ENCODE measurements at regions not wholly inside any gene's neighbourhood (a gene's known extent, or its start where the extent isn't known, plus 50 kb on each side); places are given as distances from the start of the nearest gene placed in this dataset.

DNA sequence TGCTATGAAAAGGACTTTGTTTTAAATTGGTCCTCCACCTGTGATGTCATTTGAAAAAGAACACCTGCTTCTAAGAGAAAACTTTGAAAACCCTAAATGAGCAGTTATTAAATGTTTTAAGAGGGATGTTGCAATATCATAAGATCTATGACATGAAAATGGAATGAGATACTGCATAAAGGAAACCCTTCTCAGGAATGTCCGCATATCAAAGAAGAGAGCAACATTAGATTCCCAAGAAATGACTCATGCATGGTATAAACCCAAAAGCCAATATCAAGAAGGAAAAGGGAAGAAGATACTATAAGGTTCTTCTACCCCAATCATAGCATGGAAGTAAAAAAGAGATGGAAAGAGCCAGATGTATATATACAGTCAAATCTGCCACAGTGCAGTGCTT, 627.5 kb upstream of the LMCD1 start:
- TF ChIP-seq, protein P1, sequence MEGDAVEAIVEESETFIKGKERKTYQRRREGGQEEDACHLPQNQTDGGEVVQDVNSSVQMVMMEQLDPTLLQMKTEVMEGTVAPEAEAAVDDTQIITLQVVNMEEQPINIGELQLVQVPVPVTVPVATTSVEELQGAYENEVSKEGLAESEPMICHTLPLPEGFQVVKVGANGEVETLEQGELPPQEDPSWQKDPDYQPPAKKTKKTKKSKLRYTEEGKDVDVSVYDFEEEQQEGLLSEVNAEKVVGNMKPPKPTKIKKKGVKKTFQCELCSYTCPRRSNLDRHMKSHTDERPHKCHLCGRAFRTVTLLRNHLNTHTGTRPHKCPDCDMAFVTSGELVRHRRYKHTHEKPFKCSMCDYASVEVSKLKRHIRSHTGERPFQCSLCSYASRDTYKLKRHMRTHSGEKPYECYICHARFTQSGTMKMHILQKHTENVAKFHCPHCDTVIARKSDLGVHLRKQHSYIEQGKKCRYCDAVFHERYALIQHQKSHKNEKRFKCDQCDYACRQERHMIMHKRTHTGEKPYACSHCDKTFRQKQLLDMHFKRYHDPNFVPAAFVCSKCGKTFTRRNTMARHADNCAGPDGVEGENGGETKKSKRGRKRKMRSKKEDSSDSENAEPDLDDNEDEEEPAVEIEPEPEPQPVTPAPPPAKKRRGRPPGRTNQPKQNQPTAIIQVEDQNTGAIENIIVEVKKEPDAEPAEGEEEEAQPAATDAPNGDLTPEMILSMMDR (IDR thresholded peaks at IDR 0.05): no peak
- TF ChIP-seq POLR2A (IDR thresholded peaks at IDR 0.05): no peak
